OCI-M1 (cell line): ENCODE measurements at regions not wholly inside any gene's neighbourhood (a gene's known extent, or its start where the extent isn't known, plus 50 kb on each side); places are given as distances from the start of the nearest gene placed in this dataset.

Source experiments
- DNase-seq: peaks from one replicate; lab custom pipeline; 2025; lab: John Stamatoyannopoulos, UW

- no peak for DNase-seq
Measured at GRCh38 chr9:1960342-1961042, 54.7 kb upstream of the SMARCA2 start.

GRCh38 chr9:1962122-1962521 is 53.0 kb upstream of the SMARCA2 start:
- no peak for DNase-seq

- no peak for DNase-seq
Measured at GRCh38 chr9:1962588-1963106, 52.5 kb upstream of the SMARCA2 start.

- no peak for DNase-seq
Measured at GRCh38 chr9:1964093-1964492, 51.1 kb upstream of the SMARCA2 start.
